ENCODE measurements at regions not wholly inside any gene's neighbourhood (a gene's known extent, or its start where the extent isn't known, plus 50 kb on each side); places are given as distances from the start of the nearest gene placed in this dataset.

DNA sequence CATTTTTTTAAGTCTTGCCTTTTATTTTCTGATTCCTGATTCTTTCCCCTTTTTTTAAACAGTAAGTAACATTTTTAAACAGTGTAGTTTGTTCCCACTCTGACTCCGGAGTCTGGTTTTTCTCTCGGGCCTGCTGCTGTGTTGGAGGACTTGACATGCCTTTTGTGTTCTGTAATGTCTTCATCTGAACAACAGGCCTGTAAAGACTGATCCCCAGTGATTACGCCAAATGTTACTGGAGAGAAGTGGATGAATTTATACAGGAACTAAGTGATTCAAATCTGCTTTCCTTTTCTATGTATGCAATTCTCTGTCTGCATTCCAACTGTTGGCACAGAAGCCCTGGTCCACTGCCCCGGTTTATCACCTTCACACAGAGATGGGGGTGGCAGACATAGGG is 54.3 kb upstream of the RMDN2 start:
- TF ChIP-seq, protein P1, sequence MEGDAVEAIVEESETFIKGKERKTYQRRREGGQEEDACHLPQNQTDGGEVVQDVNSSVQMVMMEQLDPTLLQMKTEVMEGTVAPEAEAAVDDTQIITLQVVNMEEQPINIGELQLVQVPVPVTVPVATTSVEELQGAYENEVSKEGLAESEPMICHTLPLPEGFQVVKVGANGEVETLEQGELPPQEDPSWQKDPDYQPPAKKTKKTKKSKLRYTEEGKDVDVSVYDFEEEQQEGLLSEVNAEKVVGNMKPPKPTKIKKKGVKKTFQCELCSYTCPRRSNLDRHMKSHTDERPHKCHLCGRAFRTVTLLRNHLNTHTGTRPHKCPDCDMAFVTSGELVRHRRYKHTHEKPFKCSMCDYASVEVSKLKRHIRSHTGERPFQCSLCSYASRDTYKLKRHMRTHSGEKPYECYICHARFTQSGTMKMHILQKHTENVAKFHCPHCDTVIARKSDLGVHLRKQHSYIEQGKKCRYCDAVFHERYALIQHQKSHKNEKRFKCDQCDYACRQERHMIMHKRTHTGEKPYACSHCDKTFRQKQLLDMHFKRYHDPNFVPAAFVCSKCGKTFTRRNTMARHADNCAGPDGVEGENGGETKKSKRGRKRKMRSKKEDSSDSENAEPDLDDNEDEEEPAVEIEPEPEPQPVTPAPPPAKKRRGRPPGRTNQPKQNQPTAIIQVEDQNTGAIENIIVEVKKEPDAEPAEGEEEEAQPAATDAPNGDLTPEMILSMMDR (IDR thresholded peaks at IDR 0.05), result no peak
- TF ChIP-seq POLR2A (IDR thresholded peaks at IDR 0.05), result no peak
